Uterus (tissue), 3 donors: ENCODE measurements at regions not wholly inside any gene's neighbourhood (a gene's known extent, or its start where the extent isn't known, plus 50 kb on each side); places are given as distances from the start of the nearest gene placed in this dataset.

ENCODE experiments used
- DNase-seq, 2 donors: peaks; one replicate each; pipeline ENCODE4 v3.0.0-alpha.2; 2019 to 2020
- H3K27ac ChIP-seq, 2 donors: fragments of 200-600 bp; sonication (generic); 1 replicate in 1 of 2; 2 replicates in 1 of 2; pipeline ENCODE4 v1.5.1; 2016 to 2018
- H3K27me3 ChIP-seq, 2 donors: fragments of 200-600 bp; sonication (generic); one replicate each; pipeline ENCODE4 v1.5.1; 2018 to 2019; ENCODE audit warnings: control low read depth in 1 of 2
- H3K36me3 ChIP-seq, 2 donors: fragments of 200-600 bp; sonication (generic); one replicate each; pipeline ENCODE4 v1.5.1; 2019; ENCODE audit warnings: control low read depth in 1 of 2
- H3K4me1 ChIP-seq, 2 donors: fragments of 200-600 bp; sonication (generic); one replicate each; pipeline ENCODE4 v1.5.1; 2018 to 2019; ENCODE audit warnings: control low read depth in 1 of 2
- H3K4me3 ChIP-seq, 2 donors: fragments of 200-600 bp; sonication (generic); 1 replicate in 1 of 2; 2 replicates in 1 of 2; pipeline ENCODE4 v1.5.1; 2018 to 2019; ENCODE audit warnings: mild to moderate bottlenecking in 1 of 2
- H3K9me3 ChIP-seq, 2 donors: fragments of 200-600 bp; sonication (generic); one replicate each; pipeline ENCODE4 v1.5.1; 2019; ENCODE audit warnings: control low read depth in 1 of 2
- POLR2A ChIP-seq, 2 donors: fragments of 450-650 bp; IDR thresholded peaks; one replicate each; pipeline ENCODE4 v1.6.1; 2016; ENCODE audit warnings: antibody characterized with exemption in 2 of 2, mild to moderate bottlenecking in 1 of 2, moderate library complexity in 1 of 2
- intact Hi-C: fragments of 100-400 bp; cut with DNase I; formaldehyde crosslinking; loops from one replicate; pipeline ENCODE4 v1.15.1; 2023; ENCODE audit warnings: low total_unique reads
- TF ChIP-seq, protein P1 (sequence below), 4 experiments: fragments of 200-600 bp in 2 of 4; fragments of 450-650 bp in 2 of 4; sonication (generic) in 2 of 4; IDR thresholded peaks; one replicate each; pipeline ENCODE4 v1.5.1; 2016 to 2019; ENCODE audit warnings: antibody characterized with exemption in 4 of 4, mild to moderate bottlenecking in 2 of 4, moderate library complexity in 1 of 4
- donor health status: DM: yes; HTN: yes; CAD: no.

- intact Hi-C loops: no loop called here
- no peak for DNase-seq
- H3K27ac ChIP-seq: no peak overlapping the region
- no peaks in the 10 kb centered on the region for H3K4me1 ChIP-seq
- no peaks in the 10 kb centered on the region for H3K27me3 ChIP-seq
- H3K4me3 ChIP-seq: no peak overlapping the region
- TF ChIP-seq POLR2A (IDR thresholded peaks at IDR 0.05): no peak
- TF ChIP-seq, protein P1, sequence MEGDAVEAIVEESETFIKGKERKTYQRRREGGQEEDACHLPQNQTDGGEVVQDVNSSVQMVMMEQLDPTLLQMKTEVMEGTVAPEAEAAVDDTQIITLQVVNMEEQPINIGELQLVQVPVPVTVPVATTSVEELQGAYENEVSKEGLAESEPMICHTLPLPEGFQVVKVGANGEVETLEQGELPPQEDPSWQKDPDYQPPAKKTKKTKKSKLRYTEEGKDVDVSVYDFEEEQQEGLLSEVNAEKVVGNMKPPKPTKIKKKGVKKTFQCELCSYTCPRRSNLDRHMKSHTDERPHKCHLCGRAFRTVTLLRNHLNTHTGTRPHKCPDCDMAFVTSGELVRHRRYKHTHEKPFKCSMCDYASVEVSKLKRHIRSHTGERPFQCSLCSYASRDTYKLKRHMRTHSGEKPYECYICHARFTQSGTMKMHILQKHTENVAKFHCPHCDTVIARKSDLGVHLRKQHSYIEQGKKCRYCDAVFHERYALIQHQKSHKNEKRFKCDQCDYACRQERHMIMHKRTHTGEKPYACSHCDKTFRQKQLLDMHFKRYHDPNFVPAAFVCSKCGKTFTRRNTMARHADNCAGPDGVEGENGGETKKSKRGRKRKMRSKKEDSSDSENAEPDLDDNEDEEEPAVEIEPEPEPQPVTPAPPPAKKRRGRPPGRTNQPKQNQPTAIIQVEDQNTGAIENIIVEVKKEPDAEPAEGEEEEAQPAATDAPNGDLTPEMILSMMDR (IDR thresholded peaks at IDR 0.05): no peak
- H3K9me3 ChIP-seq: no peaks in the 10 kb centered on the region
- no peaks in the 10 kb centered on the region for H3K36me3 ChIP-seq
These were observed 205.5 kb upstream of the SEMA3D start for GRCh38 chr7:85392326-85392725.

- Histone ChIP-seq H3K4me3 (no peak overlapping the region), H3K27ac (no peak overlapping the region), H3K27me3 (no peaks in the 10 kb centered on the region), H3K36me3 (no peaks in the 10 kb centered on the region), H3K4me1 (no peaks in the 10 kb centered on the region), H3K9me3 (no peaks in the 10 kb centered on the region)
- intact Hi-C loops: no loop called here
- TF ChIP-seq POLR2A (IDR thresholded peaks at IDR 0.05): no peak
- TF ChIP-seq, protein P1 (IDR thresholded peaks at IDR 0.05): no peak
- DNase-seq: no peak
These were observed 199.6 kb upstream of the SEMA3D start for GRCh38 chr7:85386460-85386859.

DNA sequence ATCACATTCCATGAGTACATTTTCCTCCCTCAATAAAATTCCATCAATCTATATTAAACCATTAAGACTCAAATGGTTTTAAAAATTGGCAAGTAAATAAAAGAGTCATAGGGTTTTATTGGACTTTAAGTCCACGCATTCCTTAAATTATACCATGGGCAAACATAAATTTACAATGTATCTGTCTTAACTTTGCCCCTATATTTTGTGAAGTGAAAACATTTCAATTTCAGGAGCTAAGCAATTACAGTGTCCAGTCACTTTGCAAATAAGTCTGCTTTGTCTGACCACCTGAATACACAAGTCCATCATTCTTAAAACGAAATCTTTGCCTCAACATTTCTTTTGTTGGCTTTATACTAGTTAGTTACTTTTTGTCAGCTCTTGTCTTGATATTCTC is 197.5 kb upstream of the SEMA3D start:
- H3K4me3 ChIP-seq: no peak overlapping the region
- no peaks in the 10 kb centered on the region for H3K9me3 ChIP-seq
- no peaks in the 10 kb centered on the region for H3K27me3 ChIP-seq
- TF ChIP-seq, protein P1 (IDR thresholded peaks at IDR 0.05): no peak
- no peak for TF ChIP-seq POLR2A (IDR thresholded peaks at IDR 0.05)
- no peaks in the 10 kb centered on the region for H3K4me1 ChIP-seq
- no peak overlapping the region for H3K27ac ChIP-seq
- no peak for DNase-seq
- no peaks in the 10 kb centered on the region for H3K36me3 ChIP-seq
- intact Hi-C loops: no loop called here

GRCh38 chr7:85381212-85381611 is 194.4 kb upstream of the SEMA3D start:
- no peak for TF ChIP-seq POLR2A (IDR thresholded peaks at IDR 0.05)
- TF ChIP-seq, protein P1 (IDR thresholded peaks at IDR 0.05): no peak
- no peak overlapping the region for H3K4me3 ChIP-seq
- H3K4me1 ChIP-seq: no peaks in the 10 kb centered on the region
- no peaks in the 10 kb centered on the region for H3K27me3 ChIP-seq
- H3K36me3 ChIP-seq: no peaks in the 10 kb centered on the region
- H3K9me3 ChIP-seq: no peaks in the 10 kb centered on the region
- intact Hi-C loops: no loop called here
- H3K27ac ChIP-seq: no peak overlapping the region
- DNase-seq: no peak

DNA sequence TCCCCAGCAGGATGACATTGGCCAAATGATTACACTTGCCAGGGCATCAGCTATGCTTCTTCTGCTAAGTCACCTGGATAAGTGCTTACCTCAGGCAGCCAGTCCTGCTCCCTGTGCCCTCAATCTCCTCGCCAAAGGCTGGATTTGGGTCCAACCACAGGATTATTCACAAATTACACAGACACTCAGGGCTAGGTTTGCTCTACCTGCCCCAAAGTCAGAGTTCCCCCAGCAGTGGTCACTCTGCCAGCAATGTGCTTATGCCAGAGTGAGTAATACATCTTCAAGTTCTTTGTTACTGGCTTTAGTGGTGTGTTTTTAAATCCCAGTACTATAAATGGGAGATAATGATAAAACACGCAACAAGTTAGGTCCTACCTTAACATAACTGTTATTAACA is 189.7 kb upstream of the SEMA3D start:
- TF ChIP-seq POLR2A (IDR thresholded peaks at IDR 0.05): no peak
- TF ChIP-seq, protein P1 (IDR thresholded peaks at IDR 0.05): no peak
- Histone ChIP-seq H3K27me3 (no peaks in the 10 kb centered on the region), H3K4me3 (no peak overlapping the region), H3K27ac (no peak overlapping the region), H3K9me3 (no peaks in the 10 kb centered on the region), H3K36me3 (no peaks in the 10 kb centered on the region), H3K4me1 (no peaks in the 10 kb centered on the region)
- intact Hi-C loops: no loop called here
- no peak for DNase-seq
